ENCODE measurements at regions not wholly inside any gene's neighbourhood (a gene's known extent, or its start where the extent isn't known, plus 50 kb on each side); places are given as distances from the start of the nearest gene placed in this dataset.

DNA sequence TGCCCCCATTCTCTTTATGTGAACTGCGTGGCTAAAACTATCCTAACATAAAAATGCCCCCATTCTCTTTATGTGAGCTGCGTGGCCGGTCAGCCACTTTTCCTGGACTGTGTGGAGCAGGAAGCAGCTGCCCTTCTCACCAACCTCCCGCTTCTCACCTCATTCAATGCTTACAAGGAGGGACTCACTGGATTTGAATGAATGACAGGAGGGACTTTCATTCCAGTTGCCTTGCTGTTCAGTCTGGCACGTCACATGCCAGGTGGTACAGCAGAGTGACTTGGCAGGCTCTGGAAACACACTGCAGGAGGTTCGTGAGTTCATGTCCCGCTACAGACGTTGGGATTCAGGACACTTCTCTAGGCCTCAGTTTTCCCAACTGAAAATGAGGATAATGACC, 60.2 kb upstream of the NFIL3 start:
- WGBS, 4 donors = 78 to 91% (median 84%) methylated on average over 6 to 8 of the region's 8 CpGs
- no peaks in the 10 kb centered on the region for H3K9me3 ChIP-seq (replicated peaks in 1 of 3)
- H3K36me3 ChIP-seq (replicated peaks in 1 of 2) = no peaks in the 10 kb centered on the region
- H3K4me1 ChIP-seq (replicated peaks in 1 of 2) = no peaks in the 10 kb centered on the region
- TF ChIP-seq, protein P1, sequence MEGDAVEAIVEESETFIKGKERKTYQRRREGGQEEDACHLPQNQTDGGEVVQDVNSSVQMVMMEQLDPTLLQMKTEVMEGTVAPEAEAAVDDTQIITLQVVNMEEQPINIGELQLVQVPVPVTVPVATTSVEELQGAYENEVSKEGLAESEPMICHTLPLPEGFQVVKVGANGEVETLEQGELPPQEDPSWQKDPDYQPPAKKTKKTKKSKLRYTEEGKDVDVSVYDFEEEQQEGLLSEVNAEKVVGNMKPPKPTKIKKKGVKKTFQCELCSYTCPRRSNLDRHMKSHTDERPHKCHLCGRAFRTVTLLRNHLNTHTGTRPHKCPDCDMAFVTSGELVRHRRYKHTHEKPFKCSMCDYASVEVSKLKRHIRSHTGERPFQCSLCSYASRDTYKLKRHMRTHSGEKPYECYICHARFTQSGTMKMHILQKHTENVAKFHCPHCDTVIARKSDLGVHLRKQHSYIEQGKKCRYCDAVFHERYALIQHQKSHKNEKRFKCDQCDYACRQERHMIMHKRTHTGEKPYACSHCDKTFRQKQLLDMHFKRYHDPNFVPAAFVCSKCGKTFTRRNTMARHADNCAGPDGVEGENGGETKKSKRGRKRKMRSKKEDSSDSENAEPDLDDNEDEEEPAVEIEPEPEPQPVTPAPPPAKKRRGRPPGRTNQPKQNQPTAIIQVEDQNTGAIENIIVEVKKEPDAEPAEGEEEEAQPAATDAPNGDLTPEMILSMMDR (IDR thresholded peaks at IDR 0.05) = no peak
- TF ChIP-seq POLR2A (IDR thresholded peaks at IDR 0.05) = no peak
- H3K27me3 ChIP-seq = peaks cover 5% of the 10 kb centered on the region
- intact Hi-C loops (cut with DNase I) = no loop called here
- DNase-seq = no peak
- no peak overlapping the region for H3K4me3 ChIP-seq
- H3K27ac ChIP-seq = no peak overlapping the region

DNA sequence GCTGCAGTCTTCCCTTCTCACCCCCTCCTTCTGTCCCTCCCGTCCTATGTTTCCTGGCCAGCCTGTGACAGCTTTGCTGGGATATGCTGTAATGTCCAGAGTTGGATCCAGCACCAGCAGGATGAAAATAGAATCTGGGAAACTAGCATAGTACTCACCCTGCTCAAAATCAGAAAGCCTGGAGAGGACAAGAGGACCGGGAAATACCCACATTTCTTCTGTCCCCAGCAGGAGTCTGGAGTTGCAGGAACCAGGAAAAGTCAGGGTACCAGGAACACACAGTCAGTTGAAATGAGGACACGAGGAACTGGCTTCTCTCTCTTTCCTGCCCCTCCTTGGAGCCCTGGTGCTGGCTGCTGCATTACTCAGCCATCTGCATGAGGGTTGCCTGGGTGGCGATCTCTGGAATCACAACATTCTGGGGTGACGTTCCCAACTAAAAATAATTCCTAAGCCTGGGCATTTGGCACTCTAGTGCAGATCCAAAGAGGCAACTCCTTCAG, 59.6 kb upstream of the NFIL3 start:
- Histone ChIP-seq H3K36me3 (replicated peaks in 1 of 2) (no peaks in the 10 kb centered on the region), H3K4me1 (replicated peaks in 1 of 2) (no peaks in the 10 kb centered on the region), H3K27ac (no peak overlapping the region), H3K4me3 (no peak overlapping the region), H3K9me3 (replicated peaks in 1 of 3) (no peaks in the 10 kb centered on the region), H3K27me3 (peaks cover 5% of the 10 kb centered on the region)
- 50 to 80% (median 66%) methylated on average over 5 of the region's 5 CpGs for WGBS, 4 donors
- no peak for DNase-seq
- intact Hi-C loops (cut with DNase I) = no loop called here
- TF ChIP-seq, protein P1 (IDR thresholded peaks at IDR 0.05) = no peak
- no peak for TF ChIP-seq POLR2A (IDR thresholded peaks at IDR 0.05)

DNA sequence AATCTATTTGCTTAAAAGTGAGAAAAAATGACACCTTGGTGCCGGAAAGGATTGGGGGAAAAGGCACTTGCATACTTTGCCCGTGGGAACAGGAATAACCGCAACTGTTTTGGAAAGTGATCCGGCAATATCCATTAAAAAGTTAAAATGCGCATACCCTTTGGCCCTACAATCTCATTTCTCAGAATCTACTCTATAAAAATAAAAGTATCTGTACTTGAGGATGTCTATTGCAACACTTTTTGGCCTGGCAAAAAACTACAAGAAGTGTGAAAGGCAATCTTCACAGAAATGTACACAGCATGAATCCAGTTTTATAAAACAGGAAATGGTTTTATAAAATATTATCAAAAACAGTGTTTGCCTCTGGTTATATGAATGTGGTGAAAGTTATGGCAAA, 58.3 kb upstream of the NFIL3 start:
- DNase-seq = no peak
- Histone ChIP-seq H3K27ac (no peak overlapping the region), H3K9me3 (replicated peaks in 1 of 3) (no peaks in the 10 kb centered on the region), H3K4me1 (replicated peaks in 1 of 2) (no peaks in the 10 kb centered on the region), H3K27me3 (peaks cover 5% of the 10 kb centered on the region), H3K4me3 (no peak overlapping the region), H3K36me3 (replicated peaks in 1 of 2) (no peaks in the 10 kb centered on the region)
- no peak for TF ChIP-seq POLR2A (IDR thresholded peaks at IDR 0.05)
- TF ChIP-seq, protein P1 (IDR thresholded peaks at IDR 0.05) = no peak
- intact Hi-C loops (cut with DNase I) = no loop called here
- WGBS, 4 donors = 84 to 89% (median 87%) methylated on average over 5 of the region's 5 CpGs

DNA sequence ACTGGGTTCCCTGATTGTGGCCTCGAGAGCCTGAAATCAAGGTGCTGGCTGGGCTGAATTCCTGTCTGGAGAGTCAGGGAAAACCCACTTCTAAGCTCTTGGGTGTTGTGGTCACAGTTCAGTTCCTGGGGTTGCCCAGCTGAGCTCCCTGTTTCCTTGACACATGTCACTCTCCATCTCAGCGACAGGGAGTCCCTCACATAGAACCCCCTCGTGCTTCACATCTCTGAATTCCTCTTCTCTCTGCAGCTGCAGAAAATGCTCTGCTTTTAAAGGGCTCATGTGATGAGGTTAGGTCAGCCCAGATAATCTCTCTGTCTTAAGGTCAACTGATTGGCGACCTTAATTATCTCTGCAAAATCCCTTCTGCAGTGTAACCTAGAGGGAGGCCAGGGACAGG, 53.5 kb upstream of the NFIL3 start:
- 59 to 68% (median 63%) methylated on average over 4 of the region's 4 CpGs for WGBS, 4 donors
- intact Hi-C loops (cut with DNase I) = no loop called here

More for the DNA sequence above, 53.5 kb upstream of the NFIL3 start:
- Histone ChIP-seq H3K9me3 (replicated peaks in 1 of 3) (no peaks in the 10 kb centered on the region), H3K27ac (no peak overlapping the region), H3K4me1 (replicated peaks in 1 of 2) (no peaks in the 10 kb centered on the region), H3K27me3 (peaks cover 14% of the 10 kb centered on the region), H3K36me3 (replicated peaks in 1 of 2) (no peaks in the 10 kb centered on the region), H3K4me3 (no peak overlapping the region)
- TF ChIP-seq, protein P1 (IDR thresholded peaks at IDR 0.05) = no peak
- no peak for TF ChIP-seq POLR2A (IDR thresholded peaks at IDR 0.05)
- no peak for DNase-seq

Data from adrenal gland (tissue), 9 donors.